ENCODE measurements at regions not wholly inside any gene's neighbourhood (a gene's known extent, or its start where the extent isn't known, plus 50 kb on each side); places are given as distances from the start of the nearest gene placed in this dataset.

DNA sequence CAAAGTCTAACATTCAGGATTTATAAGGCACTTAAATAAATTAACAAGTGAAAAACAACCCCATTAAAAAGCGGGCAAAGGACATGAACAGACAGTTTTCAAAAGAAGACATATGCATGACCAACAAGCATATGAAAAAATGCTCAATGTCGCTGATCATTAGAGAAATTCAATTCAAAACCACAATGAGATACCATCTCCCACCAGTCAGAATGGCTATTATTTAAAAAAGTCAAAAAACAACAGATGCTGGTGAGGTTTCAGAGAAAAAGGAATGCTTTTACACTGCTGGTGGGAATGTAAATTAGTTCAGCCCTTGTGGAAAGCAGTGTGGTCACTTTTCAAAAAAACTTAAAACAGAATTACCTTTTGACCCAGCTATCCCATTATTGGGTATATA lies 60.7 kb upstream of the BDKRB2 start:
- Histone ChIP-seq H3K4me3 (ENCODE audit: low read length) (no peak overlapping the region), H3K27ac (ENCODE audit: low read depth, low read length) (no peak overlapping the region), H3K4me1 (ENCODE audit: control insufficient read depth, insufficient read depth, low read length) (peaks cover 10% of the 10 kb centered on the region), H3K9ac (ENCODE audit: low read length) (no peak overlapping the region), H3K27me3 (ENCODE audit: control insufficient read depth, insufficient read depth, low read length) (no peaks in the 10 kb centered on the region), H3K36me3 (ENCODE audit: control insufficient read depth, insufficient read depth, low read length) (no peaks in the 10 kb centered on the region)

GRCh38 chr14:96145116-96145864 lies 59.3 kb upstream of the BDKRB2 start:
- Histone ChIP-seq H3K27ac (ENCODE audit: low read depth, low read length) (peak overlapping the region; percentile 80), H3K36me3 (ENCODE audit: control insufficient read depth, insufficient read depth, low read length) (no peaks in the 10 kb centered on the region), H3K4me3 (ENCODE audit: low read length) (no peak overlapping the region), H3K4me1 (ENCODE audit: control insufficient read depth, insufficient read depth, low read length) (peaks cover 10% of the 10 kb centered on the region), H3K27me3 (ENCODE audit: control insufficient read depth, insufficient read depth, low read length) (no peaks in the 10 kb centered on the region), H3K9ac (ENCODE audit: low read length) (no peak overlapping the region)

GRCh38 chr14:96146131-96146771 lies 58.4 kb upstream of the BDKRB2 start:
- Histone ChIP-seq H3K27me3 (ENCODE audit: control insufficient read depth, insufficient read depth, low read length) (no peaks in the 10 kb centered on the region), H3K4me3 (ENCODE audit: low read length) (no peak overlapping the region), H3K9ac (ENCODE audit: low read length) (no peak overlapping the region), H3K4me1 (ENCODE audit: control insufficient read depth, insufficient read depth, low read length) (peaks cover 10% of the 10 kb centered on the region), H3K36me3 (ENCODE audit: control insufficient read depth, insufficient read depth, low read length) (no peaks in the 10 kb centered on the region), H3K27ac (ENCODE audit: low read depth, low read length) (peak overlapping the region; percentile 80)

GRCh38 chr14:96148631-96149030 lies 56.0 kb upstream of the BDKRB2 start:
- peaks cover 10% of the 10 kb centered on the region for H3K4me1 ChIP-seq (ENCODE audit: control insufficient read depth, insufficient read depth, low read length)
- no peak overlapping the region for H3K4me3 ChIP-seq (ENCODE audit: low read length)
- no peaks in the 10 kb centered on the region for H3K27me3 ChIP-seq (ENCODE audit: control insufficient read depth, insufficient read depth, low read length)
- no peaks in the 10 kb centered on the region for H3K36me3 ChIP-seq (ENCODE audit: control insufficient read depth, insufficient read depth, low read length)
- H3K9ac ChIP-seq (ENCODE audit: low read length) = no peak overlapping the region
- H3K27ac ChIP-seq (ENCODE audit: low read depth, low read length) = no peak overlapping the region

GRCh38 chr14:96149131-96149530 lies 55.5 kb upstream of the BDKRB2 start:
- Histone ChIP-seq H3K27me3 (ENCODE audit: control insufficient read depth, insufficient read depth, low read length) (no peaks in the 10 kb centered on the region), H3K27ac (ENCODE audit: low read depth, low read length) (no peak overlapping the region), H3K9ac (ENCODE audit: low read length) (no peak overlapping the region), H3K4me3 (ENCODE audit: low read length) (no peak overlapping the region), H3K4me1 (ENCODE audit: control insufficient read depth, insufficient read depth, low read length) (peaks cover 10% of the 10 kb centered on the region), H3K36me3 (ENCODE audit: control insufficient read depth, insufficient read depth, low read length) (no peaks in the 10 kb centered on the region)

DNA sequence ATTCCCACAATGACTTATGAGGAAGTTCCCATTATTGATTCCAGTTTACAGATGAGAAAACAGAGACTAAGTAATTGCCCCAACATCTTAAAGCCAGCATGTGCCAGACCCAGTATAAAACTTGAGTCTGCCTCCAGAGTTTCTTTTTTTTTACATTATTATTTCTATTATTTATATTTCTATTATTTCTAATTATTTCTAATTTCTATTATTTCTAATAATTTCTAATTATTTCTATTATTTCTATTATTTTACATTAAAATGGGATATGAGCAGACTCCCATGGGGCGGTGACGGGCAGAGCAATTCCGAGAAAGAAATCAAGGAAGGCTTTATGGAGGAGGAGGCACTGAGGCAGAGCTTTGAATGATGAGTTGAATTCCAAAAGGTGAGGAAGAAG lies 54.4 kb upstream of the BDKRB2 start:
- Histone ChIP-seq H3K27ac (ENCODE audit: low read depth, low read length) (no peak overlapping the region), H3K27me3 (ENCODE audit: control insufficient read depth, insufficient read depth, low read length) (no peaks in the 10 kb centered on the region), H3K36me3 (ENCODE audit: control insufficient read depth, insufficient read depth, low read length) (no peaks in the 10 kb centered on the region), H3K4me3 (ENCODE audit: low read length) (no peak overlapping the region), H3K9ac (ENCODE audit: low read length) (no peak overlapping the region), H3K4me1 (ENCODE audit: control insufficient read depth, insufficient read depth, low read length) (peaks cover 10% of the 10 kb centered on the region)

GRCh38 chr14:96151242-96151641 lies 53.4 kb upstream of the BDKRB2 start:
- H3K4me3 ChIP-seq (ENCODE audit: low read length) = no peak overlapping the region
- no peak overlapping the region for H3K9ac ChIP-seq (ENCODE audit: low read length)
- H3K4me1 ChIP-seq (ENCODE audit: control insufficient read depth, insufficient read depth, low read length) = peaks cover 4% of the 10 kb centered on the region
- H3K36me3 ChIP-seq (ENCODE audit: control insufficient read depth, insufficient read depth, low read length) = no peaks in the 10 kb centered on the region
- H3K27me3 ChIP-seq (ENCODE audit: control insufficient read depth, insufficient read depth, low read length) = no peaks in the 10 kb centered on the region
- H3K27ac ChIP-seq (ENCODE audit: low read depth, low read length) = no peak overlapping the region

GRCh38 chr14:96153003-96153402 lies 51.6 kb upstream of the BDKRB2 start:
- Histone ChIP-seq H3K27me3 (ENCODE audit: control insufficient read depth, insufficient read depth, low read length) (no peaks in the 10 kb centered on the region), H3K4me1 (ENCODE audit: control insufficient read depth, insufficient read depth, low read length) (no peaks in the 10 kb centered on the region), H3K27ac (ENCODE audit: low read depth, low read length) (no peak overlapping the region), H3K4me3 (ENCODE audit: low read length) (no peak overlapping the region), H3K36me3 (ENCODE audit: control insufficient read depth, insufficient read depth, low read length) (no peaks in the 10 kb centered on the region), H3K9ac (ENCODE audit: low read length) (no peak overlapping the region)

Data from rectal smooth muscle tissue (tissue), 1 donor.